B cell (primary cell): ENCODE measurements at regions not wholly inside any gene's neighbourhood (a gene's known extent, or its start where the extent isn't known, plus 50 kb on each side); places are given as distances from the start of the nearest gene placed in this dataset.

Experiments used
- ATAC-seq: fragments of 200-7000 bp; cut with Tn5 transposase; one replicate; pipeline ENCODE4 v1.10.0; 2021; ENCODE audit warnings: low read depth, mild to moderate bottlenecking, moderate number of reproducible peaks, moderate library complexity
- CTCF ChIA-PET: fragments of 350-600 bp; sonication (Branson Sonifier 250); formaldehyde crosslinking; loops from one replicate; lab custom pipeline; 2021; ENCODE audit warnings: antibody characterized with exemption, inconsistent platforms; lab: Charles Lee
- POLR2A ChIA-PET: fragments of 350-600 bp; sonication (Branson Sonifier 250); formaldehyde crosslinking; loops from one replicate; lab custom pipeline; 2021; ENCODE audit warnings: antibody characterized with exemption; lab: Charles Lee
- DNase-seq: peaks from one replicate; pipeline ENCODE4 v3.0.0; 2013
- H2AFZ ChIP-seq: 2 replicates; pipeline ENCODE4 v1.6.1; 2012; ENCODE audit warnings: mild to moderate bottlenecking, low read depth, low read length; ENCODE audit not compliant: insufficient read depth, poor library complexity, severe bottlenecking
- H3K27ac ChIP-seq, 2 donors: 1 replicate in 1 of 2; 2 replicates in 1 of 2; pipeline ENCODE4 v1.5.1; 2012 to 2013; ENCODE audit warnings: low read length in 2 of 2, mild to moderate bottlenecking in 2 of 2, moderate library complexity in 1 of 2
- H3K27me3 ChIP-seq, 4 experiments: fragments of 200-600 bp in 1 of 4; sonication (generic) in 1 of 4; replicated peaks in 1 of 4; 1 replicate in 2 of 4; 2 replicates in 2 of 4; pipeline versions ENCODE4 v1.6.1 to v1.7.0; 2013 to 2016; ENCODE audit warnings: low read length in 3 of 4, mild to moderate bottlenecking in 2 of 4, mixed read lengths in 1 of 4, moderate library complexity in 1 of 4; ENCODE audit not compliant: insufficient read depth in 4 of 4, control insufficient read depth in 3 of 4; ENCODE audit errors: control extremely low read depth in 1 of 4
- H3K36me3 ChIP-seq, 2 experiments: replicated peaks in 1 of 2; 1 replicate in 1 of 2; 2 replicates in 1 of 2; pipeline versions ENCODE4 v1.6.1 to v1.7.1; 2013; ENCODE audit warnings: low read length in 1 of 2; ENCODE audit not compliant: insufficient read depth in 2 of 2, control insufficient read depth in 1 of 2; ENCODE audit errors: control extremely low read depth in 1 of 2, extremely low read depth in 1 of 2
- H3K4me1 ChIP-seq, 2 donors: fragments of 200-600 bp in 1 of 2; sonication (generic) in 1 of 2; 1 replicate in 1 of 2; 2 replicates in 1 of 2; pipeline versions ENCODE4 v1.5.1 to v1.6.1; 2013 to 2017; ENCODE audit warnings: low read length in 2 of 2; ENCODE audit not compliant: control insufficient read depth in 2 of 2, insufficient read depth in 2 of 2
- H3K4me2 ChIP-seq: replicated peaks from 2 replicates; pipeline ENCODE3; 2012; ENCODE audit warnings: mild to moderate bottlenecking, low read depth, low read length; ENCODE audit not compliant: poor library complexity, severe bottlenecking
- H3K4me3 ChIP-seq, 5 experiments: fragments of 200-600 bp in 1 of 5; sonication (generic) in 1 of 5; 1 replicate in 3 of 5; 2 replicates in 2 of 5; pipeline versions ENCODE4 v1.5.1 to v1.7.0; 2011 to 2016; ENCODE audit warnings: low read length in 4 of 5, mild to moderate bottlenecking in 4 of 5, low read depth in 2 of 5, control low read depth in 1 of 5, moderate library complexity in 1 of 5; ENCODE audit not compliant: insufficient read depth in 1 of 5; ENCODE audit errors: control extremely low read depth in 1 of 5, extremely low read depth in 1 of 5
- H3K79me2 ChIP-seq: fragments of 200-600 bp; sonication (generic); one replicate; pipeline ENCODE4 v1.6.0; 2016; ENCODE audit warnings: low read length; ENCODE audit not compliant: control insufficient read depth, insufficient read depth
- H3K9ac ChIP-seq: fragments of 200-600 bp; sonication (generic); 2 replicates; pipeline ENCODE4 v1.6.1; 2017; ENCODE audit warnings: mild to moderate bottlenecking, low read length, moderate library complexity
- H3K9me3 ChIP-seq, 3 donors: one replicate each; pipeline versions ENCODE4 v1.6.1 to v1.7.1; 2013; ENCODE audit warnings: low read length in 2 of 3; ENCODE audit not compliant: control insufficient read depth in 2 of 3, insufficient read depth in 1 of 3; ENCODE audit errors: control extremely low read depth in 1 of 3
- H4K20me1 ChIP-seq: 2 replicates; pipeline ENCODE4 v1.6.0; 2012; ENCODE audit warnings: mild to moderate bottlenecking, low read length; ENCODE audit not compliant: insufficient read depth, control insufficient read depth, poor library complexity, severe bottlenecking
- H3K27ac Mint-ChIP-seq: one replicate; pipeline ENCODE4 v1.8.0; 2021; ENCODE audit warnings: mixed read lengths
- H3K27me3 Mint-ChIP-seq: one replicate; pipeline ENCODE4 v1.8.0; 2021; ENCODE audit warnings: mixed read lengths
- H3K4me1 Mint-ChIP-seq: one replicate; pipeline ENCODE4 v1.8.0; 2021; ENCODE audit warnings: mixed read lengths
- H3K4me3 Mint-ChIP-seq: one replicate; pipeline ENCODE4 v1.8.0; 2021; ENCODE audit warnings: mixed read lengths
- H3K9me3 Mint-ChIP-seq: one replicate; pipeline ENCODE4 v1.8.0; 2022; ENCODE audit warnings: mixed read lengths; ENCODE audit not compliant: insufficient read depth
- CTCF ChIP-seq: fragments of 200-600 bp; IDR thresholded peaks from one replicate; pipeline ENCODE4 v1.8.0; 2022; ENCODE audit warnings: antibody characterized with exemption, mild to moderate bottlenecking
- EZH2 ChIP-seq: IDR thresholded peaks from 2 replicates; pipeline ENCODE4 v1.6.1; 2012; ENCODE audit warnings: borderline replicate concordance, low read depth, mild to moderate bottlenecking, moderate library complexity, low read length; ENCODE audit not compliant: insufficient read depth, poor library complexity, severe bottlenecking
- WGBS: methylation state at CpG from one replicate; pipeline ENCODE4 v1.1.5; 2013; ENCODE audit warnings: missing lambda C conversion rate; ENCODE audit not compliant: insufficient coverage; 5-methylcytosine and 5-hydroxymethylcytosine counted together
- intact Hi-C: fragments of 100-400 bp; cut with micrococcal nuclease; formaldehyde crosslinking; loops from one replicate; pipeline ENCODE4 v1.10.0; 2022

GRCh38 chr2:212911011-212911410, 240.4 kb downstream of the IKZF2 start:
- ChIA-PET CTCF (no interaction called here), POLR2A (no interaction called here)
- WGBS, result 100% methylated on average over 1 of the region's 4 CpGs
- Histone ChIP-seq H3K27ac (no peak overlapping the region), H3K9ac (no peak overlapping the region), H3K4me1 (peaks cover 4 to 5% of the 10 kb centered on the region in 2 donors), H3K4me2 (no peak overlapping the region), H3K27me3 (no peaks in the 10 kb centered on the region), H2AFZ (no peak overlapping the region), H3K4me3 (no peak overlapping the region), H3K9me3 (no peaks in the 10 kb centered on the region), H3K36me3 (no peaks in the 10 kb centered on the region), H3K79me2 (no peaks in the 10 kb centered on the region), H4K20me1 (no peaks in the 10 kb centered on the region)
- Mint-ChIP-seq H3K4me3 (no peak overlapping the region), H3K27ac (no peak overlapping the region), H3K9me3 (no peaks in the 10 kb centered on the region), H3K27me3 (no peaks in the 10 kb centered on the region), H3K4me1 (peaks cover 7% of the 10 kb centered on the region)
- TF ChIP-seq EZH2 (no peak), CTCF (no peak)
- DNase-seq (no peak), ATAC-seq (no peak)
- intact Hi-C loops, result no loop called here

GRCh38 chr2:212908682-212909435, 242.6 kb downstream of the IKZF2 start:
- H3K4me1 ChIP-seq, result no peaks in the 10 kb centered on the region
- no peaks in the 10 kb centered on the region for H3K4me1 Mint-ChIP-seq
- no peak for ATAC-seq
- no peaks in the 10 kb centered on the region for H3K27me3 ChIP-seq
- H3K4me3 ChIP-seq, result no peak overlapping the region
- no CpG with 5 or more reads among the region's 4 CpGs for WGBS
- TF ChIP-seq CTCF (no peak), EZH2 (no peak)
- no peak for DNase-seq
- ChIA-PET POLR2A (no interaction called here), CTCF (no interaction called here)
- no peaks in the 10 kb centered on the region for H3K9me3 ChIP-seq
- H3K4me2 ChIP-seq, result no peak overlapping the region
- H3K4me3 Mint-ChIP-seq, result no peak overlapping the region
- H3K27me3 Mint-ChIP-seq, result no peaks in the 10 kb centered on the region
- no peaks in the 10 kb centered on the region for H3K9me3 Mint-ChIP-seq
- no peaks in the 10 kb centered on the region for H4K20me1 ChIP-seq
- H2AFZ ChIP-seq, result no peak overlapping the region
- intact Hi-C loops, result no loop called here
- H3K36me3 ChIP-seq, result no peaks in the 10 kb centered on the region
- no peak overlapping the region for H3K9ac ChIP-seq
- H3K79me2 ChIP-seq, result no peaks in the 10 kb centered on the region
- H3K27ac ChIP-seq, result no peak overlapping the region
- no peak overlapping the region for H3K27ac Mint-ChIP-seq
